GM21381 (cell line): ENCODE measurements at regions not wholly inside any gene's neighbourhood (a gene's known extent, or its start where the extent isn't known, plus 50 kb on each side); places are given as distances from the start of the nearest gene placed in this dataset.
"Not testable (repeated sequence)": the region's sequence is repeated elsewhere in the genome, so short reads cannot be mapped to it uniquely, and the experiment has no call there.

Experiments used
- ATAC-seq: cut with Tn5 transposase; IDR thresholded peaks from one replicate; pipeline ENCODE4 v1.9.1; 2021; ENCODE audit warnings: mild to moderate bottlenecking, moderate library complexity; ENCODE audit not compliant: unreplicated experiment

DNA sequence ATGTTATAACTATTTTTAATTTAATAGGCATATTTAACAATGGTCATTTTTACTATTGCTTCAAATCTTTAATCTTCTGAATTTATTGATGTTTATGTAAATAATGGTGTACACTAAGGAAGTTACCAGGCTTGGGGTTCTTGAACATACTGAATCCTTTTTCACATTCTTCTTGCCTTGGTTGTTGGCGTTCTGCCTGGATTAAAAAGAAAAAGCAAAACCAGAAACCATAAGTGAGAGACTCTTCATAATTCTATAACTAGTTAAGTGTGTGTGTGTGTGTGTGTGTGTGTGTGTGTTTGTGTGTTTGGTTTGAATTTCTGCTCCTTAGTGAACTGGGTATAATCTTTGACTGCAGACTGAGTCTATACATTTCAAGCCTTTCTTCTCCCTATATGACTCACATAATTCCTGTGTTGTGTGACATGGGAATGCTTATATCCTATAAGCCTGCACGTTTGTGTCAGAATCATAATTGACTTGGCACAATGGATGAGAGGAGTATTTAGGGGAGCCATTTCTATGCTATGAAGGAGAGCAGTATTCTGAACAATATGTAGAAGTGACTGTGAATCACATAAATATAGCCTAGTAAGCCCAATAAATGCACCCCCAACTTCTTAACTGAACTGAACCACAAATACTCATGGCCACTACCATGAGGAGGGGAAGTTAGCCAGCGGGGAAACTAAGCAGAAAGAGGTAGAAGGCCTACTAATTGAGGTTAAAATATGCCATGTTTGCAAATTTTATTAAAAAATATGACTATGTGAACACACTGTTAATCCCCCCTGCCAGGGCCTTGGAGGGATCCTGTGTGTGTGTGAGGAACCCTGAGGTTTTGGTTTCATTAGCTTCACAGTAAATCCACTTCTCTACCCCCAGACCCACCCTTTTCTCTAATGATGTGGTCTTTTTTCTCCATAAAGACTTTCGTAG is 425.5 kb downstream of the BCKDHB start:
- no peak for ATAC-seq

GRCh38 chr6:80530103-80530502 is 423.6 kb downstream of the BCKDHB start:
- no peak for ATAC-seq

- ATAC-seq: no peak
Observed at GRCh38 chr6:80528115-80528514, 421.6 kb downstream of the BCKDHB start.

DNA sequence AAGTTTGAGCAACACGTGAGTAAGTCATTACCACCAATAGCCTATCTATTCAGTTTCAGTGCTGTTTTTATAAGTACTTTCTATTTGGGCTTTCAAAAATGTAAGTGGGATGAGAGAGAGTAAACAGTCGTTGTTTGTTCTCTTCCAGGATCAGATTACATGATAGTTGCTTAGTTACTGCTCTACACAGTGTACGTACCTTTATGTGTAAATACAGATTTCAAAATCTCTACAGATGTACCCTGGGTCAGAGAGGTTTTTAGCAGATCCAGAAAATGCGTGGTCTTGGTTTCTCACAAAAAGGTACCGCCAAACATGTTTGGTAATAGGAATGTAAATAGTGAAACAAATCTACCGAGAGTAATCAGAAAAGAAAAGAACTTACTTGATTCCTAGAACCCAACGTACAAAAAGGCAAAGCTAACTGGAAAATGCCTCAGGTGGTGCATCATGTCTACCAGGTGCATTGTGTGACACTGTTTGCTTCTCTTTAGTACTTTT is 421.1 kb downstream of the BCKDHB start:
- ATAC-seq: no peak

GRCh38 chr6:80523531-80523997 is 417.1 kb downstream of the BCKDHB start:
- ATAC-seq: no peak

DNA sequence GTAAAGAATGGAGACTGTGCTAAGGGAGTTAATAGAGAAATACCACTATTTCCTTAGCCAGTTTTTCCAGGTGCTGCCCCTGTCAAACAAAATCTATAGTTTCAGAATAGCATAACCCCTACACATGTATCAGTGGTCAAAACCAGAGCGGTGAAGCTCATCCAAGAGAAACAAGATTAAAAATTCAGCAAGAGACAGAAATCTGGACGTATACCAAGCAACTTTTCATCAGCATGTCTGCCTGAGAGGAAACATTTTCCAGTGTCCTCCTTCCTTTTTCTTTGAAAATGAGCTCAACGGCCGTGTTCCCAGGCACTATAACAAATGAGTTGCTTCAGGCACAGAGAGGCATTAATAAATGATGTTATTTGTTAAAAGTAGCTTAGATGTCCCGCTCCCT is 416.5 kb downstream of the BCKDHB start:
- no peak for ATAC-seq

DNA sequence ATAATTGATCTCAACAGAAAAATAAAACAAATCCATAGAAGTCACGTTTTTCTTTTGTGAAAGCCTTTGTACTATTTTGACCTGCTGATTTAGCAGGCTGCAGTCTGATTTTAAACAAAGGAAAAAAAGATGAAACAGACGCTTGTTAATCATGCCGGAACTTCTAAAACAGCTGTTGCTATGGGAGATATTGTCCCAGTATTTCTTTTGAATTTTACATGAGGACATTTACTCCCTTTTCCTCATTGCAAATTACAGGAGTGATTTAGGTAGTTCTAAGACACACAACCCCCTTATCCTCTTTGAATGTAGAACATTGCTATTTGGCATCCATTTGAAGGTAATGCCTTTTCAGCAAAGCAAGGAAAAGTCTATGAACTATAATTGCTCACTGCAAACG is 416.1 kb downstream of the BCKDHB start:
- ATAC-seq: no peak

DNA sequence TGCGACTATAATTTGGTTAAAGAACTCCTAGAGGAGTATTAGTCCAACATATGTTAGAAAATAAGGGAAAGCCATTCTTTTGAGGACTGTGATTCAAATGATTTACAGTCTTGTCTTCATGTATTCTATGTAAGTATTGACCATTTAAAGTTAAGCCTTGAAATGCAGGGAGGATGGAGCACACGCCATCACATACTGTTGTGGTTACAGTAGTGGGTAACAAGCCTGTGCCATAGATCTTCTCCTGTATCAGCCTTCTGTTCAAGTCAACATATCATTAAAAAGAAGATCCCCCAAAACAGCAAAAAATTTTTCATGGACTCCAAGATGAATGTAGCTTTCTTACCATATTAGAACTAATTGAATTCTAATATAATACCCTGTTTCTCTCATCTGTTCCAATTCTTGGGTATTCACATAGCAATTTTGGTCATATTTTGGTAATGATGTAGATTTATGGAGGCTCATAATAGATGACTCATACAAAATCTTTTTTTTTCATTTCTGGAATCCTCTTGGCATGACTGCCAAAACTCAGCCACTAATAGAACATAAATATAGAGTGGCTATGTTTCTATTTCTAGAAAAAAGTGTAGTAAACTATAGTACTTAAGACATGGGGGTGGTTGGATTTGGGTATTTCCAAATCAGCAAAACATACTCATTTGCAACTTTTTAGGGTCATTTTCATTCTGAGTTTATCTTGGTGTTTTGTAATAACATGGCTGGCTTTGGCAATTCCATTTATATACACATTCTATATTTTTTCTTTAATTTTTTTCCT is 413.5 kb downstream of the BCKDHB start:
- ATAC-seq: no peak

DNA sequence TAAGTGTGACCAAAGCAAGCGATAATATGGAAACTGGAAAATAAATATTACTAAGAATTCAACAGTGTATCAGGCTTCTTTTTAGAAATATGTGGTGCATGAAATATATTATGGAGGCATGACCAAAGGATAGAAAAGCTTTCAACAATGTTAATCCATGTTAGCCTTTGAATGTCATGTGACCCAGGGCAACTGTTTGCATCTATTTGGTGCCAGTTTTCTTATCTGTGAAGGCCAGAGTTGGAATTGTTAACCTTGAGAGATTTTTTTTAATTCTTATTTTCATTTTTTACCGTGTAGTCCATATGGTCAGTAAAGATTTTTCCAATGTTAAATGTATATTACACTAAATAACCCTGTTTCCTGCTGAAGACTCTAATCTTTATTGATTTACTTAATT is 411.1 kb downstream of the BCKDHB start:
- ATAC-seq: no peak

DNA sequence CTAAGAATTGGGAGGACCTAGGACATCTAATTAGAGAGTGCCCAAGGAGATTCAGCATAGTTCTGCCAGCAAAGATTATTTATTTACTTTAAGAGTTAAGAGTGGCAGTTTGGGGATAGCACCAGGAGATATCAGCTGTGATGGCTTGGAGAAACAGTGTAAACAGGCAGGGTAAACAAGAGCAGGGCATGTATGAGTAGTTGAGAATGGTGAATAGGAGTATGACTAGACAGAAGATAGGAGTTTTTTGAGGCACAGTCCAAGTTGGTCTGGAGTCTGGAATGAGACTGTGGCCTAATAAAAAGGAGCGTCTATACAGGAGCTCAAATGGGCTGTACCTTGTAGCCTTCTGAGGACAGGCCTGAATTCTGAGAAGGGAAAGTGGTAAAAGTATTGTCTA is 404.1 kb downstream of the BCKDHB start:
- not testable (repeated sequence) for ATAC-seq

DNA sequence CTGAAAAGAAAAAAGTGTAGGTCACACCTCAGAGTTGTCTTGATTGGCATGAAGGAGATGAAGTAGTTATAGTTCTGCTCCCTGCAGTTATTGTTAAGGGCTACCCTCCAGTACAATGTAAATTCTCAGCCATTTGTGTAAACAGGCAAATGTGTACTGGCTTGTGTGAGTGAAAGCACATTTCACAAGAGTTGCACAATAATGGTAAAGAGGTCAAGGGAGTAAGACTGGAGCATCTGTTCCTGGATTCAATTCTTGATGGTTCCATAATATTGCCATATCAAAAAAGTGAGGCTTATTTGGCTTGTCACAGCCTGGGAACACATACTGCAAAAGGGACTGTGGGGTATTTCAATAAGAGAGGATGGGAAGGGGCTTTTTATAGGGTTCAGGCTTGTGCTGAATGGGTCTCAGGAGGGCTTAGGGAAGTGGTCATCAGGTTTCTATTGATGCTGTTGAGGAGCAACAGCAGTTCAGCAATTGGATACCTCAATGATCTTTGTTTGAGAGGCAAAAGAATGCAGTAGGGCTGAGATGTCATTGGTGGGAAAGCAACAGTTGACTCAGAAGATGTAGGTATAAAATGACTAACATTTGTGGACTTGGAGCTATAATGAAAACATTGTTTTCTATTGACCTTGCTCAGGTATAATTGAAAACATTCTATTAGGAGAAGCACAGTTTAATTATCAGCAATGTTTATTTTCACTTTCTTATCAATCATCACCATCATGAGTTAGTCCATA is 402.6 kb downstream of the BCKDHB start:
- no peak for ATAC-seq

DNA sequence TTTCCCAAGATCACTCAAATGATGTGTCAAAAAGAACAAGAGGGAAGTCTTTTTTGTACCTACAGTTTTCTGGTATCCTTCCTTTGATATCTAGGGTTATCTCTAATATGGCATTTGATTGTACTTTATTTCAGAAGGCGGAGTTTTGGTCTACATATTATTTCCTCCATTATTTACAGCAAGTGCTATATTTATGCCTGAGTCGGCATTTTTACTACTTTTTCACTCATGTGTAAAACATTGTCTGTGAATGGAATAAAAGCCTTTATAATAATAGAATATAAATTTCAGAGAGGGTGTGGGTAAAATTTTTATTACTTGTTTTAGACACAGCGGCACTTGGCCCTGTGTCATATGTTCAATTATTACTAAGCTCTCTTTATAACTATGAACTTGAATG is 398.4 kb downstream of the BCKDHB start:
- ATAC-seq: no peak

DNA sequence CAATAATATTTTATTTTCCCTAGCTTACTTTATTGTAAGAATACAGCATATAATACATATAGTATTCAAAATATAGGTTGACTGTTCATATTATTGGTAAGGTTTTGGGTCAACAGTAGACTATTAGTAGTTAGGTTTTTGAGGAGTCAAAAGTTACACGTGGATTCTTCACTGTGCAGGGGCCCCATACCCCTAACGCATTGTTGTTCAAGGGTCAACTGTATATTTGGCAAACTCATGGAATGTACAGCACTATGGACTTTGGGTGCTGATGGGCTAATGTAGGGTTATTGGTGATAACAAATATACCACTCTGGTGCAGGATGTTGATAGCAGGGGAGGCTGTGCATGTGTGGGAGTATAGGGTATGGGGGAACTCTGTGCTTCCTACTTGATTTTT is 397.2 kb downstream of the BCKDHB start:
- ATAC-seq: no peak

- ATAC-seq: no peak
Observed at GRCh38 chr6:80502871-80503270, 396.4 kb downstream of the BCKDHB start.

- ATAC-seq: no peak
Observed at GRCh38 chr6:80501636-80502035, 395.2 kb downstream of the BCKDHB start.

GRCh38 chr6:80497696-80498486 is 391.4 kb downstream of the BCKDHB start:
- not testable (repeated sequence) for ATAC-seq

DNA sequence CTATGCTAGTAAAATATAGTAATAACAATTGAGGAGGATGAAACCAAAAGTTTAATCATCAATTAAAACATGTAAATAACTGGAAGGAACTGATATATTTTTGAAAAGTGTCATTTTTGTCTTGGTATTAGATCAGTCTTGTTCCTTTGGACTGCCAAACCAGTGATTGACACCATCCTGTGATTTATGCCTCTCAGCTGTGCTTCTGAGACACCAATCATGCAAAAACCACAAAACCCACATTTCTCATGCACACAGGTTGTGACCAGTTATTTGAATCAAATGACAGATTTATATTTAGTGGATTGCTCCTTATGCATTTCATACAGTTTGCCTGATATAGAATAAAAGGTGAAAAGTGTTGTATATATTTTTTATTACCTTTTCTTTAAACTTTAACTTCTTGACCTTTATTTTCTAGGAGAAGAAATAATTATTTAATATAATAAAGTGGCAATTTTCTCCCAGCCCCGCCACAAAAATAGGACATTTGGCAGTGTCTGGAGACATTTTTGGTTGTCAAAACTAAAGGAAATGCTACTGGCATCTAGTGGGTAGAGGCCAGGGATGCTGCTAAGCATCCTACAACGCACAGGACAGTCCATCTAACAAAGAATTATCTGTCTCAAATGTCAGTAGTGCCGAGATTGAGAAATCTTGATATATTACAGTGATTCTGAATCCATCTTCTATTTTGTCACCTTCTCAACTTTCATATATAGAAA is 383.6 kb downstream of the BCKDHB start:
- no peak for ATAC-seq

- ATAC-seq: no peak
Observed at GRCh38 chr6:80488190-80488589, 381.7 kb downstream of the BCKDHB start.

GRCh38 chr6:80485494-80485893 is 379.0 kb downstream of the BCKDHB start:
- not testable (repeated sequence) for ATAC-seq
